ENCODE measurements at regions not wholly inside any gene's neighbourhood (a gene's known extent, or its start where the extent isn't known, plus 50 kb on each side); places are given as distances from the start of the nearest gene placed in this dataset.
"Not testable (repeated sequence)": the region's sequence is repeated elsewhere in the genome, so short reads cannot be mapped to it uniquely, and the experiment has no call there.

- intact Hi-C loops (cut with micrococcal nuclease): no loop called here
- Histone ChIP-seq H3K4me3 (no peak overlapping the region), H3K4me1 (no peaks in the 10 kb centered on the region), H3K9me3 (replicated peaks) (no peaks in the 10 kb centered on the region), H3K36me3 (no peaks in the 10 kb centered on the region), H3K27me3 (ENCODE audit: low read depth) (peaks cover 42% of the 10 kb centered on the region), H3K27ac (replicated peaks) (no peak overlapping the region)
- no peak for DNase-seq
- TF ChIP-seq, protein P1, sequence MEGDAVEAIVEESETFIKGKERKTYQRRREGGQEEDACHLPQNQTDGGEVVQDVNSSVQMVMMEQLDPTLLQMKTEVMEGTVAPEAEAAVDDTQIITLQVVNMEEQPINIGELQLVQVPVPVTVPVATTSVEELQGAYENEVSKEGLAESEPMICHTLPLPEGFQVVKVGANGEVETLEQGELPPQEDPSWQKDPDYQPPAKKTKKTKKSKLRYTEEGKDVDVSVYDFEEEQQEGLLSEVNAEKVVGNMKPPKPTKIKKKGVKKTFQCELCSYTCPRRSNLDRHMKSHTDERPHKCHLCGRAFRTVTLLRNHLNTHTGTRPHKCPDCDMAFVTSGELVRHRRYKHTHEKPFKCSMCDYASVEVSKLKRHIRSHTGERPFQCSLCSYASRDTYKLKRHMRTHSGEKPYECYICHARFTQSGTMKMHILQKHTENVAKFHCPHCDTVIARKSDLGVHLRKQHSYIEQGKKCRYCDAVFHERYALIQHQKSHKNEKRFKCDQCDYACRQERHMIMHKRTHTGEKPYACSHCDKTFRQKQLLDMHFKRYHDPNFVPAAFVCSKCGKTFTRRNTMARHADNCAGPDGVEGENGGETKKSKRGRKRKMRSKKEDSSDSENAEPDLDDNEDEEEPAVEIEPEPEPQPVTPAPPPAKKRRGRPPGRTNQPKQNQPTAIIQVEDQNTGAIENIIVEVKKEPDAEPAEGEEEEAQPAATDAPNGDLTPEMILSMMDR (IDR thresholded peaks at IDR 0.05; ENCODE audit: borderline replicate concordance): no peak
These were observed 94.6 kb downstream of the APOB start for GRCh38 chr2:20949256-20949655.

DNA sequence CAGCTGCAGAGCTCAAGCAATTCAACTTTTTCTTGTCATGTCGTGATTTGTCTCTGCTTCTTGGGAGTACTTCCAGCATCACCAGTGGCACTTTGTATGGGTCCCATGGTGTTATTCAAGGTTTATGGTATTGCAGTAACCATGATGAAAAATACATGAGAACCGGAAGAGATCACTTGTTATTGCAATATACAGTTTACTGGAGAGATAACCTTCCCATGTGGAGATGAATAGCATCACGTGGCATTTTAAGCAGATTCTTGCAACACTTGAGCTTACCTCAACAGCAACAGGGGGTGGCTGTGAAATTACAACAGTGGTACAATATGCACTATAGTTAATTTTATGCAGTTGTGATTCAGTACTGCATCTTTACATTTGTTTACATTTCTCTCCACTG, 97.4 kb downstream of the APOB start:
- no peak overlapping the region for H3K4me3 ChIP-seq
- intact Hi-C loops (cut with micrococcal nuclease): no loop called here
- no peaks in the 10 kb centered on the region for H3K4me1 ChIP-seq
- no peak overlapping the region for H3K27ac ChIP-seq (replicated peaks)
- no peak for DNase-seq
- H3K27me3 ChIP-seq (ENCODE audit: low read depth): peaks cover 39% of the 10 kb centered on the region
- no peaks in the 10 kb centered on the region for H3K36me3 ChIP-seq
- TF ChIP-seq, protein P1 (IDR thresholded peaks at IDR 0.05; ENCODE audit: borderline replicate concordance): no peak
- H3K9me3 ChIP-seq (replicated peaks): no peaks in the 10 kb centered on the region

- intact Hi-C loops (cut with micrococcal nuclease); H3K27ac ChIP-seq (replicated peaks); H3K4me1 ChIP-seq; DNase-seq; H3K4me3 ChIP-seq; H3K36me3 ChIP-seq; H3K9me3 ChIP-seq (replicated peaks): not testable (repeated sequence)
- H3K27me3 ChIP-seq (ENCODE audit: low read depth): peaks cover 20% of the 10 kb centered on the region
These were observed 100.2 kb downstream of the APOB start for GRCh38 chr2:20943721-20944120.

DNA sequence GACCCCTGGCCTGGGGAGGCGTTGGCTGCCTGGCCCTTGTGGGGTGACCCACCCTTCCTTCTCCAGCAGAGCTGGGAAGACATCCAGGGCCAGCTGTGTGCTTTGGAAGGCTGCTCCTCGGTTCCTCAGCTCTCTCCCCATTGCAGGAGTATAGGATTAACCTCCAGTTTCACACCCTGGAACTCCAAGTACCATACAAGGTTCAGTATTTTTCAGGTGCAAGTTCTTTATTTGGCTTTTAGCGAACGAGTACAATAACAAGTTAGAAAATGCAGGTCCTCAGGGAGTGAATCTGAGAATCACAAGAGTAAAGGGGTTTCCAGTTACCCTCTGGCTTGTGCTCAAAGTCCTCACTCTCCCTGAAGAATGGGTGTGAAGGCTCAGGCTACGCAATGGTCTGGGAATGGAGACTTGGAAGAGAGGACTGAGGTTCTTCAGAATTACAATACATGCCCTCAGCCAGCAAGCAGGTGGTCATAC, 101.2 kb downstream of the APOB start:
- intact Hi-C loops (cut with micrococcal nuclease): no loop called here
- TF ChIP-seq, protein P1 (IDR thresholded peaks at IDR 0.05; ENCODE audit: borderline replicate concordance): no peak
- no peak overlapping the region for H3K27ac ChIP-seq (replicated peaks)
- no peaks in the 10 kb centered on the region for H3K4me1 ChIP-seq
- H3K4me3 ChIP-seq: no peak overlapping the region
- peaks cover 31% of the 10 kb centered on the region for H3K27me3 ChIP-seq (ENCODE audit: low read depth)
- H3K9me3 ChIP-seq (replicated peaks): no peaks in the 10 kb centered on the region
- DNase-seq: no peak
- H3K36me3 ChIP-seq: no peaks in the 10 kb centered on the region

DNA sequence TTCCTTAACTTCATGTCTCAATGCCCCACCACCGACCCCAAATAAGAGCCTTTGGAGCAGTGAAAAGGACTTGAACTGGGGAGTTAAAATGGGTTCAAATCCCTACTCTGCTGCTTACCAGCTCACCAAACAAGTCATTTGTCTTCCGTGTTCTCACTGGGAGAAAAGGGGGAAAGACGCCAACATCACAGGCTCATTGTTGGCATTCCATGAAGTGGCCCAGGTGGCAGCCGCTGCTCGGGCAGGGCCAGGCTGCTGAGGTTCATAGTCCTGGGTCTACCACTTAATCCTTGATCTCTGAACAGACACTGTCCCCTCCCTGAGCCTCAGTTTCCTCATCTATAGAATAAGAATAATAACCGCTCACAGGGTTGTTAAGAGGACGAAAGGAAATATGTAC, 103.0 kb downstream of the APOB start:
- Histone ChIP-seq H3K9me3 (replicated peaks) (no peaks in the 10 kb centered on the region), H3K27ac (replicated peaks) (no peak overlapping the region), H3K4me3 (no peak overlapping the region), H3K4me1 (no peaks in the 10 kb centered on the region), H3K36me3 (no peaks in the 10 kb centered on the region), H3K27me3 (ENCODE audit: low read depth) (peaks cover 36% of the 10 kb centered on the region)
- intact Hi-C loops (cut with micrococcal nuclease): no loop called here
- no peak for DNase-seq
- TF ChIP-seq, protein P1 (IDR thresholded peaks at IDR 0.05; ENCODE audit: borderline replicate concordance): no peak

DNA sequence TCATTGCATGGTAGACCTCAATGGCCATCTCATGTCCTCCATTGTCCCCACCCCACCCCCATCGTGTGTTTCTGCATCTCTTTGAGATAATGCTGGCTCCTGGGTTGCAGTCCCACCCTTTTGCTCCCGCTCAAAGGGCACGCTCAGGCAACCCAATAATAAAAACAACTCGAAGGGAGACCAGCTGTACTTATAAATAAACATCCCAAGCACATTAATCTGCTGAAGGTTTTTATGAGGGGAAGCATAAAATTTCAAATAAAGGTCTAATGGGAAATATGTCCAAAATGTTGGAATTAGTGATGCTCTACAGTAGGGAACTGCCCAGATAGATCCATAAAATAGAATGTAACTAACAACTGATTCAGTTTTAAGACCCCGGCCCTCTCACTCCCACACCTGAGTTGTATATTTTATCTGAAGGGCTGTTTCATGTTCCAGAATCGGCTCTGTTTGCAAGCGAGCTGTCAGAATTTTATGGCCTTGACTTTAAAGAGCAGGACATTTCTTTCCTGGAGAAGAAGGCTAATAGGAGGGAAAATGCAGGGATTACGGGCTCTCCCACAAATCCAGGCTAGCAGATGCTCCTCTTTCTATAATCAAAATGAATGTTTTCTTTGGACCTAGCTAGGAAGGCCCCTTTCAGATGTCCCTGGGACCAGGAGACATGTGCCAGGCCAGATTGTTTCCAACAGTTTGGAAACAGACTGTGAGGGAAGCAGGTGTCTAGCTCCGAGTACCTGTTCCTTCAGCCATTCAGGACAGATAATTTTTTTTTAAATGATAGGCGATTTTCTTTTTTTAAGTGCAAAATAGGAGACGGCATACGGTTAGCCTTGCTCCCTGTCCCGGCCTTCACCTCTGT, 103.7 kb downstream of the APOB start:
- intact Hi-C loops (cut with micrococcal nuclease): no loop called here
- no peak for DNase-seq
- Histone ChIP-seq H3K27me3 (ENCODE audit: low read depth) (peaks cover 36% of the 10 kb centered on the region), H3K4me3 (no peak overlapping the region), H3K4me1 (no peaks in the 10 kb centered on the region), H3K9me3 (replicated peaks) (no peaks in the 10 kb centered on the region), H3K36me3 (no peaks in the 10 kb centered on the region), H3K27ac (replicated peaks) (no peak overlapping the region)
- TF ChIP-seq, protein P1 (IDR thresholded peaks at IDR 0.05; ENCODE audit: borderline replicate concordance): no peak

All from left ventricle myocardium inferior (tissue), 1 donor.